Fibroblast of lung (primary cell): ENCODE measurements at regions not wholly inside any gene's neighbourhood (a gene's known extent, or its start where the extent isn't known, plus 50 kb on each side); places are given as distances from the start of the nearest gene placed in this dataset.

Source experiments
- CTCF ChIP-seq, 2 donors: IDR thresholded peaks in 1 of 2; conservative IDR thresholded peaks in 1 of 2; 1 replicate in 1 of 2; 2 replicates in 1 of 2; pipeline ENCODE4 v1.5.1; 2011 to 2012; ENCODE audit warnings: low read length in 2 of 2, control low read depth in 1 of 2, inconsistent platforms in 1 of 2, low read depth in 1 of 2, mild to moderate bottlenecking in 1 of 2
- EZH2 ChIP-seq: IDR thresholded peaks from 2 replicates; pipeline ENCODE4 v1.5.1; 2012; ENCODE audit warnings: low read length, control low read depth, mild to moderate bottlenecking; ENCODE audit errors: missing control alignments

- no peak for TF ChIP-seq EZH2
- no peak for TF ChIP-seq CTCF (conservative IDR thresholded peaks at IDR 0.05 in 1 of 2, IDR thresholded peaks at IDR 0.05 in 1 of 2; ENCODE audit: low read depth in 1 of 2, low read length in 2 of 2)
These were observed 486.3 kb upstream of the PROK2 start for GRCh38 chr3:72271216-72271615.
